Neural progenitor cell (in vitro differentiated cells): ENCODE measurements at regions not wholly inside any gene's neighbourhood (a gene's known extent, or its start where the extent isn't known, plus 50 kb on each side); places are given as distances from the start of the nearest gene placed in this dataset.

Source experiments
- CTCF ChIP-seq: fragments of 200-600 bp; sonication (generic); IDR thresholded peaks from 2 replicates; pipeline ENCODE4 v1.5.1; 2017; ENCODE audit warnings: antibody characterized with exemption, mild to moderate bottlenecking
- EZH2 ChIP-seq: fragments of 200-600 bp; sonication (generic); IDR thresholded peaks from 2 replicates; pipeline ENCODE4 v1.6.1; 2017; ENCODE audit warnings: antibody characterized with exemption, mild to moderate bottlenecking, moderate library complexity

GRCh38 chr3:82736696-82737277 lies 975.3 kb upstream of the GBE1 start:
- TF ChIP-seq CTCF: no peak
- no peak for TF ChIP-seq EZH2
